SK-N-SH treated with all-trans-retinoic acid at 6 μM for 48 hours (cell line): ENCODE measurements at regions not wholly inside any gene's neighbourhood (a gene's known extent, or its start where the extent isn't known, plus 50 kb on each side); places are given as distances from the start of the nearest gene placed in this dataset.

Experiments used
- ATAC-seq: fragments of 200-7000 bp; cut with Tn5 transposase; 3 replicates; pipeline ENCODE4 v1.9.1; 2020; ENCODE audit warnings: mild to moderate bottlenecking, moderate library complexity
- BACH2 ChIP-seq: fragments of 250-450 bp; sonication (Bioruptor Pico); IDR thresholded peaks from 2 replicates; pipeline ENCODE4 v1.9.0; 2021; ENCODE audit warnings: mild to moderate bottlenecking, borderline replicate concordance
- CSDC2 ChIP-seq: fragments of 250-450 bp; sonication (Bioruptor Pico); IDR thresholded peaks from 2 replicates; pipeline ENCODE4 v1.5.0; 2020; ENCODE audit warnings: mild to moderate bottlenecking, moderate library complexity
- CSRNP3 ChIP-seq: fragments of 250-450 bp; sonication (Bioruptor Pico); IDR thresholded peaks from 2 replicates; pipeline ENCODE4 v1.5.1; 2021; ENCODE audit warnings: mild to moderate bottlenecking, moderate library complexity
- ESRRG ChIP-seq: fragments of 250-450 bp; sonication (Bioruptor Pico); IDR thresholded peaks from 2 replicates; pipeline ENCODE4 v1.6.1; 2021; ENCODE audit warnings: mild to moderate bottlenecking
- GLIS3 ChIP-seq: fragments of 250-450 bp; sonication (Bioruptor Pico); IDR thresholded peaks from 2 replicates; pipeline ENCODE4 v1.5.0; 2020; ENCODE audit warnings: mild to moderate bottlenecking, moderate library complexity
- ISL1 ChIP-seq: fragments of 250-450 bp; sonication (Bioruptor Pico); IDR thresholded peaks from 2 replicates; pipeline ENCODE4 v2.1.2; 2022; ENCODE audit warnings: mild to moderate bottlenecking, moderate library complexity
- OSR1 ChIP-seq: fragments of 250-450 bp; sonication (Bioruptor Pico); IDR thresholded peaks from 2 replicates; pipeline ENCODE4 v1.8.0; 2022; ENCODE audit warnings: moderate library complexity, mild to moderate bottlenecking, inconsistent platforms
- POU6F1 ChIP-seq: fragments of 250-450 bp; sonication (Bioruptor Pico); IDR thresholded peaks from 2 replicates; pipeline ENCODE4 v1.8.0; 2021; ENCODE audit warnings: low read depth, mild to moderate bottlenecking, moderate library complexity, borderline replicate concordance
- PPARA ChIP-seq: fragments of 250-450 bp; sonication (Bioruptor Pico); IDR thresholded peaks from 2 replicates; pipeline ENCODE4 v1.5.0; 2020; ENCODE audit warnings: mild to moderate bottlenecking, borderline replicate concordance
- RARB ChIP-seq: fragments of 250-450 bp; sonication (Bioruptor Pico); IDR thresholded peaks from 2 replicates; pipeline ENCODE4 v1.8.0; 2021; ENCODE audit warnings: mild to moderate bottlenecking, moderate library complexity
- SNAI2 ChIP-seq: fragments of 250-450 bp; sonication (Bioruptor Pico); IDR thresholded peaks from 2 replicates; pipeline ENCODE4 v1.5.0; 2020; ENCODE audit warnings: mild to moderate bottlenecking, moderate library complexity
- TCF4 ChIP-seq: fragments of 250-450 bp; sonication (Bioruptor Pico); IDR thresholded peaks from 2 replicates; pipeline ENCODE4 v1.8.0; 2021; ENCODE audit warnings: mild to moderate bottlenecking, moderate library complexity, borderline replicate concordance
- TOX ChIP-seq: fragments of 250-450 bp; sonication (Bioruptor Pico); IDR thresholded peaks from 2 replicates; pipeline ENCODE4 v1.8.0; 2021; ENCODE audit warnings: mild to moderate bottlenecking, moderate library complexity, borderline replicate concordance
- TSHZ2 ChIP-seq: fragments of 250-450 bp; sonication (Bioruptor Pico); IDR thresholded peaks from 2 replicates; pipeline ENCODE4 v1.5.0; 2020; ENCODE audit warnings: mild to moderate bottlenecking, moderate library complexity
- ZC3H10 ChIP-seq: fragments of 250-450 bp; sonication (Bioruptor Pico); IDR thresholded peaks from 2 replicates; pipeline ENCODE4 v1.5.1; 2021; ENCODE audit warnings: mild to moderate bottlenecking, moderate library complexity
- ZFP3 ChIP-seq: fragments of 250-450 bp; sonication (Bioruptor Pico); IDR thresholded peaks from 2 replicates; pipeline ENCODE4 v1.5.0; 2020; ENCODE audit warnings: mild to moderate bottlenecking, moderate library complexity
- ZFP30 ChIP-seq: fragments of 450-650 bp; formaldehyde crosslinking; IDR thresholded peaks from 2 replicates; pipeline ENCODE4 v1.5.0; 2022; ENCODE audit warnings: mild to moderate bottlenecking, moderate library complexity
- ZNF565 ChIP-seq: fragments of 450-650 bp; formaldehyde crosslinking; conservative IDR thresholded peaks from 2 replicates; pipeline ENCODE4 v1.5.0; 2020; ENCODE audit warnings: low read depth, mild to moderate bottlenecking, moderate library complexity
- ZNF70 ChIP-seq: fragments of 450-650 bp; formaldehyde crosslinking; IDR thresholded peaks from 2 replicates; pipeline ENCODE4 v1.5.0; 2020; ENCODE audit warnings: mild to moderate bottlenecking, moderate library complexity
- ZNF8 ChIP-seq: fragments of 450-650 bp; formaldehyde crosslinking; IDR thresholded peaks from 2 replicates; pipeline ENCODE4 v1.5.0; 2020; ENCODE audit warnings: mild to moderate bottlenecking, moderate library complexity

DNA sequence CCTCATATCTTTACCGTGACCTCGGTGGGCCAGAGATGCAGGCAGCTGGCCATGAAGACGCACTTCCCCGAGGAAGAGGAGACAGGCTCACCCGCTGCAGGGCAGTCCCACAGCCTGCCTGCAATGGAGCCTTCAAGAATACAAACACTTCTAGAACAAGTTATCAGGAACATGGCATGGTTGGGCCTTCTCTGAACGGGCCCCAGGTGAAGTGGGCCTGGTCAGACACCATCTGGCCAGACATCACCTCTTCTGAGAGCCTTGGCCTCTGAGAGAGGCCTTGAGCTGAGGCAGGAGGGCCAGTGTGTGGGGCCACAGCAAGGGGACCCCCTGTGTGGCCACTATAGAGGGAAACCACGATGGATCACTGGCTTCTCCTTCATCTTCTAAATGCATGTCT is 112.4 kb upstream of the GDF10 start:
- no peak for ATAC-seq

DNA sequence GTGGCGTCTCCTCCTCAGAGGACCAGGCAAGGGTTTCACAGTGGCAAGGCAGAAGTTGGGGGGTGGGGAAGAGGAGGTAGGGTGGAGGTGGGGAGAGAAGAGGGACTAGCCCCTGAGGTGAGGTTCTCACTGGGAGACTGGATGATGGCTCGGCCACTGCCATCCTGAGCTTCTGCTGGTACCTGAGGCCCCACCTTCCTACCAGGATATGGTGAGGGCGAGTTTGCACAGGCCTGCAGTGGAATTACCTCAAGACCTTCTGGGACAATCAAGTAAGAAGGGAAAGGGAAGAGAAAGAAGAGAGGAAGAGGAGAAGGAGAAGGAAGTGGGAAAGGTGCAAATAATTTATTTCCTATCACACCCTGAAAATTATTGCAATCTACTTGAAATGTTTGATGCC is 111.8 kb upstream of the GDF10 start:
- TF ChIP-seq TSHZ2: no peak
- no peak for TF ChIP-seq ZC3H10
- no peak for TF ChIP-seq OSR1
- TF ChIP-seq, all 23 proteins: peak for 0
- ATAC-seq: no peak

More for the DNA sequence above, 112.4 kb upstream of the GDF10 start:
- TF ChIP-seq ZFP3 (CRISPR knock-in tag) (no peak), ZNF8 (CRISPR knock-in tag) (no peak), ZNF565 (no peak), TCF4 (no peak), TOX (CRISPR knock-in tag) (no peak), GLIS3 (no peak), RARB (no peak), ESRRG (no peak), ZFP30 (CRISPR knock-in tag) (no peak), CSRNP3 (CRISPR knock-in tag) (no peak), ISL1 (CRISPR knock-in tag) (no peak), PPARA (CRISPR knock-in tag) (no peak), BACH2 (CRISPR knock-in tag) (no peak), SNAI2 (CRISPR knock-in tag) (no peak), OSR1 (no peak), TSHZ2 (no peak)

DNA sequence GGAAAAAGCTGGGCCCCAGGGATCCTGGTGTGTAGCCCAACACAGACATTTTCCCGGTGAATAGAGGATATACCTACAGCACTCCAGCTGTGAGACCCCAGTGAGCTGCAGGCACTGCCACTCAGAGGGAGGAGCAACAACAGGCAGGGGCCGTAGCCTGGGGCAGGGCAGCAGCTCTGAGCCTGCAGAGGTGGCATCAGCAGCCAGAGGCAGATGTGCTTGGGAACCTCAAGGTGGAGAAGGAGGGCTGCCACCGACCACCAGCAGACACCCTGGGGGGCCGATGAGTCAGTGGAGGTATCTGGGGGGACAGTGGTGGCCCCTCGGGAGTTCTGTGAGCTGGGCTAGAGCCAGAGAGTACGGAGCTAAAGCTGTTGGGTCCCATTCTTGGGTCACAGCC is 110.2 kb upstream of the GDF10 start:
- TF ChIP-seq CSRNP3 (CRISPR knock-in tag) (no peak), RARB (no peak), SNAI2 (CRISPR knock-in tag) (no peak), OSR1 (no peak), ZFP30 (CRISPR knock-in tag) (no peak), BACH2 (CRISPR knock-in tag) (no peak), ZFP3 (CRISPR knock-in tag) (no peak), ZNF565 (no peak), ISL1 (CRISPR knock-in tag) (no peak)
- TF ChIP-seq, all 23 proteins: peak for 0
- ATAC-seq: no peak

- ATAC-seq: no peak
- no peak for TF ChIP-seq TCF4
- TF ChIP-seq ISL1 (CRISPR knock-in tag): no peak
- no peak for TF ChIP-seq ZFP30 (CRISPR knock-in tag)
- TF ChIP-seq CSDC2 (CRISPR knock-in tag): no peak
- TF ChIP-seq ZC3H10: no peak
- TF ChIP-seq BACH2 (CRISPR knock-in tag): no peak
- no peak for TF ChIP-seq ZFP3 (CRISPR knock-in tag)
- no peak for TF ChIP-seq RARB
- no peak for TF ChIP-seq OSR1
- TF ChIP-seq ZNF565: no peak
- no peak for TF ChIP-seq TSHZ2
- no peak for TF ChIP-seq CSRNP3 (CRISPR knock-in tag)
- no peak for TF ChIP-seq SNAI2 (CRISPR knock-in tag)
- no peak for TF ChIP-seq POU6F1 (CRISPR knock-in tag)
- no peak for TF ChIP-seq ZNF70 (CRISPR knock-in tag)
- no peak for TF ChIP-seq PPARA (CRISPR knock-in tag)
- no peak for TF ChIP-seq GLIS3
- TF ChIP-seq TOX (CRISPR knock-in tag): no peak
Observed at GRCh38 chr10:47190301-47190700, 109.7 kb upstream of the GDF10 start.
